A549 (cell line): ENCODE measurements at regions not wholly inside any gene's neighbourhood (a gene's known extent, or its start where the extent isn't known, plus 50 kb on each side); places are given as distances from the start of the nearest gene placed in this dataset.

Source experiments
- ATAC-seq, 2 experiments: fragments of 200-7000 bp in 1 of 2; fragments of >200 bp in 1 of 2; cut with Nextera tagmentation in 1 of 2; cut with Tn5 transposase in 1 of 2; 3 replicates each; pipeline versions ENCODE4 v1.8.0 to v1.9.1; 2018 to 2020; ENCODE audit warnings: mild to moderate bottlenecking in 1 of 2, moderate library complexity in 1 of 2
- CTCF ChIA-PET: fragments of 300-600 bp; sonication (Branson Sonifier 250); formaldehyde crosslinking; extraction: SDS; loops from one replicate; lab custom pipeline; 2021; ENCODE audit warnings: antibody characterized with exemption, inconsistent platforms; lab: Yijun Ruan, JAX
- POLR2A ChIA-PET: fragments of 350-600 bp; formaldehyde crosslinking; extraction: SDS; loops from one replicate; lab custom pipeline; 2021; ENCODE audit warnings: antibody characterized with exemption, inconsistent platforms; lab: Yijun Ruan, JAX
- DNase-seq, 2 experiments: peaks; one replicate each; pipeline versions ENCODE4 v3.0.0 to v3.0.0-alpha.2; 2011 to 2016; ENCODE audit warnings: low read depth in 1 of 2, low spot score in 1 of 2
- FAIRE-seq: peaks from 2 replicates; lab custom pipeline; 2011; peaks lifted over from hg19 to GRCh38; lab: Jason Lieb, UNC
- H3K27ac ChIP-seq, 2 experiments: fragments of >200 bp; sonication (Bioruptor Twin); formaldehyde crosslinking; 3 replicates each; pipeline ENCODE4 v1.5.1; 2016 to 2017
- H3K4me1 ChIP-seq: fragments of >200 bp; sonication (Bioruptor Twin); formaldehyde crosslinking; 3 replicates; pipeline ENCODE4 v1.6.1; 2016
- H3K4me2 ChIP-seq: fragments of >200 bp; sonication (Bioruptor Twin); formaldehyde crosslinking; 3 replicates; pipeline ENCODE4 v1.6.1; 2016
- H3K4me3 ChIP-seq: fragments of >200 bp; sonication (Bioruptor Twin); formaldehyde crosslinking; 3 replicates; pipeline ENCODE4 v1.5.1; 2016
- H3K9me3 ChIP-seq: fragments of >200 bp; sonication (Bioruptor Twin); formaldehyde crosslinking; 3 replicates; pipeline ENCODE4 v1.6.1; 2016
- CBX2 ChIP-seq: fragments of 200-600 bp; sonication (generic); IDR thresholded peaks from 2 replicates; pipeline ENCODE4 v1.6.1; 2016; ENCODE audit warnings: low read depth, mild to moderate bottlenecking, borderline replicate concordance
- CBX8 ChIP-seq: fragments of 200-600 bp; sonication (generic); IDR thresholded peaks from 2 replicates; pipeline ENCODE4 v1.6.1; 2016
- CHD2 ChIP-seq: fragments of 150-350 bp; IDR thresholded peaks from 2 replicates; pipeline ENCODE4 v1.6.1; 2014; ENCODE audit warnings: low read length; ENCODE audit not compliant: partially characterized antibody
- EHF ChIP-seq: fragments of 250-450 bp; sonication (Bioruptor Pico); IDR thresholded peaks from 2 replicates; pipeline ENCODE4 v1.5.0; 2020; ENCODE audit warnings: mild to moderate bottlenecking
- EHMT2 ChIP-seq: fragments of 200-600 bp; sonication (generic); IDR thresholded peaks from 2 replicates; pipeline ENCODE4 v1.6.1; 2016; ENCODE audit warnings: antibody characterized with exemption, low read depth, mild to moderate bottlenecking, moderate library complexity
- EP300 ChIP-seq, 2 experiments: fragments of >200 bp; sonication (Bioruptor Twin); formaldehyde crosslinking; IDR thresholded peaks; 2 replicates in 1 of 2; 3 replicates in 1 of 2; pipeline ENCODE4 v1.6.1; 2016 to 2017
- FOSB ChIP-seq: fragments of 250-450 bp; sonication (Bioruptor Pico); IDR thresholded peaks from 2 replicates; pipeline ENCODE4 v1.5.0; 2020; ENCODE audit warnings: mild to moderate bottlenecking, moderate library complexity
- FOSL2 ChIP-seq, 2 experiments: fragments of 450-650 bp in 1 of 2; fragments of >200 bp in 1 of 2; sonication (Bioruptor Twin) in 1 of 2; formaldehyde crosslinking; IDR thresholded peaks; 2 replicates each; pipeline versions ENCODE4 v1.5.0 to v1.6.1; 2016 to 2020; ENCODE audit warnings: mild to moderate bottlenecking in 1 of 2, moderate library complexity in 1 of 2
- GATA3 ChIP-seq: IDR thresholded peaks from 2 replicates; pipeline ENCODE4 v1.6.1; 2012; ENCODE audit warnings: borderline replicate concordance
- HDAC2 ChIP-seq: fragments of 200-600 bp; sonication (generic); IDR thresholded peaks from 2 replicates; pipeline ENCODE4 v1.6.1; 2016
- HES2 ChIP-seq: fragments of >200 bp; sonication (Bioruptor Twin); formaldehyde crosslinking; IDR thresholded peaks from 2 replicates; pipeline ENCODE4 v1.6.1; 2016
- JUN ChIP-seq, 2 experiments: fragments of >200 bp; sonication (Bioruptor Twin); formaldehyde crosslinking; IDR thresholded peaks; 2 replicates in 1 of 2; 3 replicates in 1 of 2; pipeline ENCODE4 v1.6.1; 2016 to 2017
- KDM1A ChIP-seq: fragments of 200-600 bp; sonication (generic); IDR thresholded peaks from 2 replicates; pipeline ENCODE4 v1.6.1; 2016; ENCODE audit warnings: low read depth, mild to moderate bottlenecking
- MAFK ChIP-seq: fragments of 450-650 bp; IDR thresholded peaks from 2 replicates; pipeline ENCODE4 v1.6.1; 2014; ENCODE audit not compliant: partially characterized antibody
- MYC ChIP-seq: IDR thresholded peaks from 2 replicates; pipeline ENCODE4 v1.6.1; 2012; ENCODE audit warnings: mild to moderate bottlenecking, inconsistent platforms, low read length, improper control_type of control experiment, borderline replicate concordance
- NFE2L2 ChIP-seq: fragments of 150-350 bp; conservative IDR thresholded peaks from 2 replicates; pipeline ENCODE4 v1.6.1; 2014; ENCODE audit warnings: low read length
- NPAS2 ChIP-seq: fragments of 250-450 bp; sonication (Bioruptor Pico); IDR thresholded peaks from 2 replicates; pipeline ENCODE4 v1.8.0; 2022; ENCODE audit warnings: mild to moderate bottlenecking, moderate library complexity, borderline replicate concordance
- NR3C1 ChIP-seq: fragments of >200 bp; sonication (Bioruptor Twin); formaldehyde crosslinking; IDR thresholded peaks from 3 replicates; pipeline ENCODE4 v1.6.1; 2017
- PHF8 ChIP-seq: fragments of 200-600 bp; sonication (generic); IDR thresholded peaks from 2 replicates; pipeline ENCODE4 v1.6.1; 2016; ENCODE audit warnings: low read depth, mild to moderate bottlenecking, antibody characterized with exemption, moderate library complexity, borderline replicate concordance
- POLR2A ChIP-seq: IDR thresholded peaks from 2 replicates; pipeline ENCODE4 v1.6.1; 2012; ENCODE audit warnings: mild to moderate bottlenecking, low read length
- RARB ChIP-seq: fragments of 250-450 bp; sonication (Bioruptor Pico); IDR thresholded peaks from 2 replicates; pipeline ENCODE4 v1.8.0; 2021; ENCODE audit warnings: mild to moderate bottlenecking, moderate library complexity
- RFX5 ChIP-seq: fragments of 450-650 bp; IDR thresholded peaks from 2 replicates; pipeline ENCODE4 v1.7.1; 2014; ENCODE audit warnings: antibody characterized with exemption, mild to moderate bottlenecking, moderate library complexity
- SMC3 ChIP-seq: fragments of >200 bp; sonication (Bioruptor Twin); formaldehyde crosslinking; IDR thresholded peaks from 3 replicates; pipeline ENCODE4 v1.6.1; 2018; ENCODE audit warnings: inconsistent platforms
- SREBF2 ChIP-seq: fragments of 450-650 bp; IDR thresholded peaks from 2 replicates; pipeline ENCODE4 v1.6.1; 2014; ENCODE audit warnings: mild to moderate bottlenecking, moderate library complexity
- TFCP2L1 ChIP-seq: fragments of 250-450 bp; sonication (Bioruptor Pico); IDR thresholded peaks from 2 replicates; pipeline ENCODE4 v1.5.0; 2021; ENCODE audit warnings: mild to moderate bottlenecking
- USF2 ChIP-seq: fragments of 450-650 bp; IDR thresholded peaks from 2 replicates; pipeline ENCODE4 v1.6.1; 2014; ENCODE audit warnings: antibody characterized with exemption
- WGBS: methylation state at CpG from one replicate; pipeline ENCODE4 v1.1.6; 2017; ENCODE audit errors: missing lambda C conversion rate; 5-methylcytosine and 5-hydroxymethylcytosine counted together
- TF ChIP-seq, protein P1 (sequence below): fragments of 250-450 bp; sonication (Bioruptor Pico); IDR thresholded peaks from 2 replicates; pipeline ENCODE4 v1.5.0; 2021; ENCODE audit warnings: mild to moderate bottlenecking, moderate library complexity, borderline replicate concordance
- TF ChIP-seq, protein P2 (sequence below): fragments of 250-450 bp; sonication (Bioruptor Pico); IDR thresholded peaks from 2 replicates; pipeline ENCODE4 v1.5.0; 2020; ENCODE audit warnings: low read depth, mild to moderate bottlenecking, moderate library complexity

GRCh38 chr2:6475155-6475940 is 390.4 kb downstream of the CMPK2 start:
- POLR2A ChIA-PET: no interaction called here
- 5% methylated on average over 4 of the region's 4 CpGs for WGBS
- Histone ChIP-seq H3K4me3 (no peak overlapping the region), H3K9me3 (peaks cover 4% of the 10 kb centered on the region; the same call in 2 of the 3 replicates), H3K27ac (no peak overlapping the region), H3K4me1 (no peaks in the 10 kb centered on the region), H3K4me2 (no peak overlapping the region)
- DNase-seq: no peak
- no peak for FAIRE-seq
- ATAC-seq: no peak
- TF ChIP-seq SREBF2: no peak
- TF ChIP-seq FOSB (CRISPR knock-in tag): no peak
- no peak for TF ChIP-seq NPAS2 (CRISPR knock-in tag)
- no peak for TF ChIP-seq MYC
- TF ChIP-seq, protein P1, sequence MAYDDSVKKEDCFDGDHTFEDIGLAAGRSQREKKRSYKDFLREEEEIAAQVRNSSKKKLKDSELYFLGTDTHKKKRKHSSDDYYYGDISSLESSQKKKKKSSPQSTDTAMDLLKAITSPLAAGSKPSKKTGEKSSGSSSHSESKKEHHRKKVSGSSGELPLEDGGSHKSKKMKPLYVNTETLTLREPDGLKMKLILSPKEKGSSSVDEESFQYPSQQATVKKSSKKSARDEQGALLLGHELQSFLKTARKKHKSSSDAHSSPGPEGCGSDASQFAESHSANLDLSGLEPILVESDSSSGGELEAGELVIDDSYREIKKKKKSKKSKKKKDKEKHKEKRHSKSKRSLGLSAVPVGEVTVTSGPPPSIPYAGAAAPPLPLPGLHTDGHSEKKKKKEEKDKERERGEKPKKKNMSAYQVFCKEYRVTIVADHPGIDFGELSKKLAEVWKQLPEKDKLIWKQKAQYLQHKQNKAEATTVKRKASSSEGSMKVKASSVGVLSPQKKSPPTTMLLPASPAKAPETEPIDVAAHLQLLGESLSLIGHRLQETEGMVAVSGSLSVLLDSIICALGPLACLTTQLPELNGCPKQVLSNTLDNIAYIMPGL (CRISPR knock-in tag): no peak
- no peak for TF ChIP-seq USF2
- no peak for TF ChIP-seq JUN (IDR thresholded peaks at IDR 0.05)
- TF ChIP-seq EP300 (IDR thresholded peaks at IDR 0.05): no peak
- TF ChIP-seq TFCP2L1 (CRISPR knock-in tag): no peak
- no peak for TF ChIP-seq POLR2A
- no peak for TF ChIP-seq SMC3
- TF ChIP-seq HES2: no peak
- TF ChIP-seq NFE2L2: no peak
- TF ChIP-seq NR3C1: no peak
- no peak for TF ChIP-seq FOSL2 (IDR thresholded peaks at IDR 0.05)
- TF ChIP-seq FOSL2 (CRISPR knock-in tag; IDR thresholded peaks at IDR 0.05): no peak
- TF ChIP-seq, protein P2, sequence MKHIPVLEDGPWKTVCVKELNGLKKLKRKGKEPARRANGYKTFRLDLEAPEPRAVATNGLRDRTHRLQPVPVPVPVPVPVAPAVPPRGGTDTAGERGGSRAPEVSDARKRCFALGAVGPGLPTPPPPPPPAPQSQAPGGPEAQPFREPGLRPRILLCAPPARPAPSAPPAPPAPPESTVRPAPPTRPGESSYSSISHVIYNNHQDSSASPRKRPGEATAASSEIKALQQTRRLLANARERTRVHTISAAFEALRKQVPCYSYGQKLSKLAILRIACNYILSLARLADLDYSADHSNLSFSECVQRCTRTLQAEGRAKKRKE (CRISPR knock-in tag): no peak
- CTCF ChIA-PET: no interaction called here

DNA sequence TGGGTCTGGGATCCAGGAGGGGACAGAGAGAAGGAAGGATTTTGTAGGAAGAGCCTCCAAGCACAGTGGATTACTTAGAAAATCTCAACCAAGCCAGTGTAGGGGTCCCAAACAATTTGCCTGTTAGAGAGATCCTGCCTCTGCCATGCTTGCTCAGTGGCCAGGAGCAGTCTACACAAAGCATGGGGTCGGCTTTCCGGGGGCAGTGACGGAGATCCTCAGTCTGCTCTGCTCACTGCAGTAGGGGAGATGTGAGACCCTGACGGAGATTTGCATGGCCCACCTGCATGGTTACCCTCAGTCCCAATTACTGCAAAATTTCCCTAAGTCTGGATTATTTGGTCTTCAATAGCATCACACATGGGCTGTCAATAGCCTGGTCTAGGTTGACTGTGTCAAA is 385.2 kb downstream of the CMPK2 start:
- Histone ChIP-seq H3K4me1 (no peaks in the 10 kb centered on the region), H3K9me3 (peaks cover 4% of the 10 kb centered on the region; the same call in 2 of the 3 replicates), H3K4me2 (no peak overlapping the region), H3K4me3 (no peak overlapping the region), H3K27ac (no peak overlapping the region)
- no peak for TF ChIP-seq EHF (CRISPR knock-in tag)
- no peak for TF ChIP-seq PHF8
- TF ChIP-seq CBX8: no peak
- TF ChIP-seq JUN (IDR thresholded peaks at IDR 0.05): no peak
- no peak for TF ChIP-seq KDM1A
- no peak for TF ChIP-seq GATA3
- TF ChIP-seq USF2: no peak
- TF ChIP-seq CBX2: no peak
- no peak for TF ChIP-seq NR3C1
- TF ChIP-seq, protein P2 (CRISPR knock-in tag): no peak
- no peak for TF ChIP-seq MAFK
- no peak for TF ChIP-seq CHD2
- TF ChIP-seq RARB (CRISPR knock-in tag): no peak
- TF ChIP-seq HDAC2: no peak
- no peak for TF ChIP-seq SMC3
- TF ChIP-seq, protein P1 (CRISPR knock-in tag): no peak
- no peak for TF ChIP-seq RFX5
- TF ChIP-seq EHMT2: no peak
- no peak for DNase-seq
- WGBS: 10% methylated on average over 4 of the region's 4 CpGs
- ATAC-seq: no peak
- no peak for FAIRE-seq
- POLR2A ChIA-PET: no interaction called here
- CTCF ChIA-PET: no interaction called here
